BE2C (cell line): ENCODE measurements at regions not wholly inside any gene's neighbourhood (a gene's known extent, or its start where the extent isn't known, plus 50 kb on each side); places are given as distances from the start of the nearest gene placed in this dataset.

Source experiments
- DNase-seq: peaks from one replicate; pipeline ENCODE4 v3.0.0-alpha.2; 2020
- H3K27me3 ChIP-seq: fragments of 250-450 bp; sonication (Bioruptor Pico); 2 replicates; pipeline ENCODE4 v1.5.1; 2020; ENCODE audit warnings: mild to moderate bottlenecking
- H3K36me3 ChIP-seq: fragments of 250-450 bp; sonication (Bioruptor Pico); 2 replicates; pipeline ENCODE4 v1.5.1; 2020; ENCODE audit warnings: mild to moderate bottlenecking
- H3K4me1 ChIP-seq: fragments of 250-450 bp; sonication (Bioruptor Pico); 2 replicates; pipeline ENCODE4 v1.5.1; 2020
- H3K4me3 ChIP-seq: 2 replicates; pipeline ENCODE4 v1.5.1; 2011; ENCODE audit warnings: low read depth, low read length
- H3K9me3 ChIP-seq: fragments of 250-450 bp; sonication (Bioruptor Pico); 2 replicates; pipeline ENCODE4 v1.5.1; 2020
- TF ChIP-seq, protein P1 (sequence below): IDR thresholded peaks from 2 replicates; pipeline ENCODE4 v1.5.1; 2012; ENCODE audit warnings: mild to moderate bottlenecking, low read depth, low read length

DNA sequence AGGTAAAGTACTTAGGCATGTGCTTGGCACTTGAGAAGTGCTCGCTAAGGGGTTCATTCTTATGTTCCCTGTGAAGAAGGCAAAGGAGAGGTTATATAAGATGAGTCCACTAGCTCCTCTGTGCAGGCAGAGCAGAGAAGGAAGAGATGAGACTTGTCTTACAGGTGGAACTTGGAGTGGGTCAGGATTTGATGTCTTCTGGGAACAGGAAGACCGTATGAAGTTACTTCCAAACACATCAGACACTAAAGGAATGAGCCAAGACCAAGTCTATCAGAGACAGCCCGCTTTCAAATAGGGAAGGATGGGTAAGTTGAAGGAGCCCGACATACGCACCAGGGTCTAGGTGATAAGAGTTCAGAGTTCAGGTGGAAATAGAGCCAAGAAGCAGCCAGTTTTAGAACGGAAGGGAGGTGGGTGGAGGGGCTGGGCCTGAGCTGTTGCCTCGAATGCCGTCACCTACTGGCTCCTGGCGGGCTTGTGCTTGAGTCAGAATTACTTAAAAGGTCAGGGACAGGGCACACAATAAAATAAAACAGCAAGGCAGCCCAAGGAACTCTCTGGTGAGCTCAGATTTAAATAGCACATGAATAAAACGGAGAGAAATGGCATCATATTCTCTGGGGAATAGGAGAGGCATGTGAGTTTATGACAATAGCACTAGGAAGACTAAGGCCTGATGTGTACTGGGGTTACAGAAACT is 56.1 kb upstream of the GRB10 start:
- no peaks in the 10 kb centered on the region for H3K4me1 ChIP-seq
- H3K9me3 ChIP-seq = no peaks in the 10 kb centered on the region
- no peaks in the 10 kb centered on the region for H3K36me3 ChIP-seq
- H3K27me3 ChIP-seq = peaks cover 15% of the 10 kb centered on the region
- H3K4me3 ChIP-seq = no peak overlapping the region
- no peak for DNase-seq
- TF ChIP-seq, protein P1, sequence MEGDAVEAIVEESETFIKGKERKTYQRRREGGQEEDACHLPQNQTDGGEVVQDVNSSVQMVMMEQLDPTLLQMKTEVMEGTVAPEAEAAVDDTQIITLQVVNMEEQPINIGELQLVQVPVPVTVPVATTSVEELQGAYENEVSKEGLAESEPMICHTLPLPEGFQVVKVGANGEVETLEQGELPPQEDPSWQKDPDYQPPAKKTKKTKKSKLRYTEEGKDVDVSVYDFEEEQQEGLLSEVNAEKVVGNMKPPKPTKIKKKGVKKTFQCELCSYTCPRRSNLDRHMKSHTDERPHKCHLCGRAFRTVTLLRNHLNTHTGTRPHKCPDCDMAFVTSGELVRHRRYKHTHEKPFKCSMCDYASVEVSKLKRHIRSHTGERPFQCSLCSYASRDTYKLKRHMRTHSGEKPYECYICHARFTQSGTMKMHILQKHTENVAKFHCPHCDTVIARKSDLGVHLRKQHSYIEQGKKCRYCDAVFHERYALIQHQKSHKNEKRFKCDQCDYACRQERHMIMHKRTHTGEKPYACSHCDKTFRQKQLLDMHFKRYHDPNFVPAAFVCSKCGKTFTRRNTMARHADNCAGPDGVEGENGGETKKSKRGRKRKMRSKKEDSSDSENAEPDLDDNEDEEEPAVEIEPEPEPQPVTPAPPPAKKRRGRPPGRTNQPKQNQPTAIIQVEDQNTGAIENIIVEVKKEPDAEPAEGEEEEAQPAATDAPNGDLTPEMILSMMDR = no peak

DNA sequence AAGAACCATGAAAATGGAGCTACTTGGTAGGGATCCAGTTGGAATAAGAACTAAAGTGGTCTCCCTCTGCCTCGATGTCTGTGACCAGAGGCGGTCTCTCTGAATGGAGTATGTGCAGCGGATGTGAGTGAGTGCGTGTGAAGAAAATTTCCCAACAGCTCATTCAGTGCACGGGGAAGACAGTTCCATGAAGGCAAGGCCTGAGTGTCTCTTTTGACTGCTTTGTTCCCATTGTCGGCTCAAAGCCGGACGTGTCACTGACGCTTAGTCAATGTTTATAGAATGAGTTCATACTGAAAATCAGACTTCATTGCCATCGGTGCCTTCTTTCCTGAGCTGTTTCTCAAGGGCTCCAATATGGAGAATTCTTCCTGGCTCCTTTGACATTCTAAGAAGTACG is 55.3 kb upstream of the GRB10 start:
- peaks cover 23% of the 10 kb centered on the region for H3K27me3 ChIP-seq
- DNase-seq = no peak
- H3K36me3 ChIP-seq = no peaks in the 10 kb centered on the region
- H3K4me3 ChIP-seq = no peak overlapping the region
- no peaks in the 10 kb centered on the region for H3K9me3 ChIP-seq
- H3K4me1 ChIP-seq = no peaks in the 10 kb centered on the region
- TF ChIP-seq, protein P1 = no peak

DNA sequence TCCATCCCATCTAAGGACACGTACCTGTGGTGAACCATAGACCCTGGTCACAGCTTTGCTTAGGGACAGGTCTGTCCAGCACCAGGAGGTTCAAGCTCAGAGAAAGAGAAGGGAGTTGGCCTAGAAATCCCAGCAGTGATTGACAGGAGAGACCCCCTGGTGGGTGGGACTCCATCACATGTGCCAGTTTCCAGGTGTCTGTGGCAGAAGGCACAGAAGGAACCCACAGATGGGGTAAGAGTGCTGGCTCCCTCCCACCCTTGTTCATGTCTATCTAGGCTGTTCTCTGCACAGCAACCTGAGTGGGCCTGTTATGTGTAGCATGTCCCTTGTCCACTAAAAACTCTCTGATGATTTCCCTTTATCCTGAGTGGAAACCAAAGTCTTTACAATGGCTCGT is 54.0 kb upstream of the GRB10 start:
- H3K36me3 ChIP-seq = no peaks in the 10 kb centered on the region
- peaks cover 29% of the 10 kb centered on the region for H3K27me3 ChIP-seq
- DNase-seq = no peak

DNA sequence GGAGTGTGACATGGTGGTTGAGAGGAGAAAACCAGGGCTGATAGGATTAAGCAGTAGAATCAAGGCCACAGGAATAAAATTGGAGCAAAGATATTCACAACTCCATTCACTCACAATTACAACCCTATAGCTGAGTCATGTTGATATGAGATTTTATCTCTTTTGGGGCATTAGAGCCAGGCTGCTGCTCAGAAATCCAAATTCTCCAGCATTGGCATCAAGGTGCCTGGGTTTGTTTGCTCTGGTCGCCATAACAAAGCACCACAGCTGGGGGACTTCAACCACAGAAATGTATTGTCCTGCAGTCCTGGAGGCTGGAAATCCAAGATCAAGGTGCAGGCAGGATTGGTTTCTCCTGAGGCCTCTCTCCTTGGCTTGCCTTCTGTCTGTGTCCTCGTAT is 52.5 kb upstream of the GRB10 start:
- Histone ChIP-seq H3K36me3 (no peaks in the 10 kb centered on the region), H3K9me3 (no peaks in the 10 kb centered on the region), H3K27me3 (peaks cover 29% of the 10 kb centered on the region), H3K4me1 (no peaks in the 10 kb centered on the region), H3K4me3 (no peak overlapping the region)
- TF ChIP-seq, protein P1 = no peak
- no peak for DNase-seq

More for the DNA sequence above, 54.0 kb upstream of the GRB10 start:
- no peak overlapping the region for H3K4me3 ChIP-seq
- H3K9me3 ChIP-seq = no peaks in the 10 kb centered on the region
- TF ChIP-seq, protein P1 = no peak
- no peaks in the 10 kb centered on the region for H3K4me1 ChIP-seq

DNA sequence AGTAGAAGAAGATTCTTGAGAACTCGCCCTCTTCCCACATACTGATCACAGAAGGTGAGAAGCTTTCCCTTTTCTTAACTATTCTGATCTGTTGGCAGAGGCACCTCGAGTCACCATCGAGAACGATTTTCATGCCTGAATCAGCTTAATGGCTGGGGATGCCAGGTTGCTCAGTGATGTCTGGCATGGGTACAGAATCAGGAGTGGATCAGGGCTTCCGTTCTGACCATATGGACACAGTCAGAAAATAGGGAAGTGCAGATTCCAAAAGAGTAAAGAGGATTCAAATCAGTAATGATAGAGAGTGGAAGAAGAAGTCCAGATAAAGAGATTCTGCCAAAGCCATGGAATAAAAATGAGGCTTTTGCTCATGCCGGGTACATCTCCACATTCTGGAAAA is 52.0 kb upstream of the GRB10 start:
- TF ChIP-seq, protein P1 = no peak
- DNase-seq = no peak
- H3K27me3 ChIP-seq = peaks cover 24% of the 10 kb centered on the region
- H3K4me3 ChIP-seq = no peak overlapping the region
- no peaks in the 10 kb centered on the region for H3K4me1 ChIP-seq
- H3K9me3 ChIP-seq = no peaks in the 10 kb centered on the region
- no peaks in the 10 kb centered on the region for H3K36me3 ChIP-seq

DNA sequence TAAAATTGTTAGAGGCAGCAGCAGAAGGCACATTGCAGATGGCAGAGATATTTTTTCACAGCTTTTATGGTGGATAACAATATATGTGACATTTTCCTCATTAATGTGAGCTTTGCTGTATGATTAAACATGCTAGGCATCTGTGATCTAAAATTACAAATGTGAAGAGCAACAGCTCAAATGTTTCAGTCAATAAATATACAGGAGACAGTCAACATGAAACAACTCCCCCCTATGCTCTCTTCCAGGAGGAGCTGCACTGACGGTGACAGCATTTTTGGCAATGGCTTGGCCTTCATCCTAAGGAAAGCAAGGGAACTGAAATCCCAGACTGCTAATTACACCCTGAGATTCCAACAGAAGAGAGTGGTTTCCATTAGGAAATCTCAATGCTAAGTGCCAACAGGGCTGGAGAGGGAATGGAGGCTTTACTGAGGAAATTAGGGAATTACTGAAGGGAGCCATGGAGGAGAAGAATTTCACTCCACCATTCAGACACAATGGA is 51.4 kb upstream of the GRB10 start:
- H3K36me3 ChIP-seq = no peaks in the 10 kb centered on the region
- TF ChIP-seq, protein P1 = no peak
- no peak overlapping the region for H3K4me3 ChIP-seq
- H3K9me3 ChIP-seq = no peaks in the 10 kb centered on the region
- DNase-seq = no peak
- peaks cover 26% of the 10 kb centered on the region for H3K27me3 ChIP-seq
- no peaks in the 10 kb centered on the region for H3K4me1 ChIP-seq
